HEK293 (cell line): ENCODE measurements at regions not wholly inside any gene's neighbourhood (a gene's known extent, or its start where the extent isn't known, plus 50 kb on each side); places are given as distances from the start of the nearest gene placed in this dataset.

ENCODE experiments used
- CTCF ChIP-seq: fragments of 450-650 bp; formaldehyde crosslinking; IDR thresholded peaks from 2 replicates; pipeline ENCODE4 v1.5.1; 2016; ENCODE audit warnings: missing biosample characterization, missing genetic modification characterization
- PRDM4 ChIP-seq: fragments of 450-650 bp; formaldehyde crosslinking; IDR thresholded peaks from 2 replicates; pipeline ENCODE4 v1.5.1; 2017; ENCODE audit warnings: missing biosample characterization, missing genetic modification characterization
- ZBTB26 ChIP-seq: fragments of 450-650 bp; formaldehyde crosslinking; optimal IDR thresholded peaks from 2 replicates; pipeline ENCODE3; 2016; ENCODE audit warnings: missing biosample characterization, mild to moderate bottlenecking, missing genetic modification characterization
- ZNF202 ChIP-seq: fragments of 450-650 bp; formaldehyde crosslinking; IDR thresholded peaks from 2 replicates; pipeline ENCODE4 v1.5.1; 2016; ENCODE audit warnings: missing biosample characterization, missing genetic modification characterization, borderline replicate concordance
- ZNF302 ChIP-seq: fragments of 450-650 bp; formaldehyde crosslinking; IDR thresholded peaks from 2 replicates; pipeline ENCODE4 v1.5.1; 2016; ENCODE audit warnings: missing biosample characterization, missing genetic modification characterization, low read depth
- ZNF394 ChIP-seq: fragments of 450-650 bp; formaldehyde crosslinking; IDR thresholded peaks from 2 replicates; pipeline ENCODE4 v1.5.1; 2016; ENCODE audit warnings: missing biosample characterization, missing genetic modification characterization, mild to moderate bottlenecking, moderate library complexity, borderline replicate concordance
- ZNF830 ChIP-seq: fragments of 450-650 bp; IDR thresholded peaks from 2 replicates; pipeline ENCODE4 v1.5.0; 2018; ENCODE audit warnings: missing biosample characterization, missing genetic modification characterization, low read depth, mild to moderate bottlenecking, moderate library complexity
- TF ChIP-seq, protein P1 (sequence below): fragments of 450-650 bp; IDR thresholded peaks from 2 replicates; pipeline ENCODE4 v1.5.1; 2018; ENCODE audit warnings: missing biosample characterization, mild to moderate bottlenecking, missing genetic modification characterization

DNA sequence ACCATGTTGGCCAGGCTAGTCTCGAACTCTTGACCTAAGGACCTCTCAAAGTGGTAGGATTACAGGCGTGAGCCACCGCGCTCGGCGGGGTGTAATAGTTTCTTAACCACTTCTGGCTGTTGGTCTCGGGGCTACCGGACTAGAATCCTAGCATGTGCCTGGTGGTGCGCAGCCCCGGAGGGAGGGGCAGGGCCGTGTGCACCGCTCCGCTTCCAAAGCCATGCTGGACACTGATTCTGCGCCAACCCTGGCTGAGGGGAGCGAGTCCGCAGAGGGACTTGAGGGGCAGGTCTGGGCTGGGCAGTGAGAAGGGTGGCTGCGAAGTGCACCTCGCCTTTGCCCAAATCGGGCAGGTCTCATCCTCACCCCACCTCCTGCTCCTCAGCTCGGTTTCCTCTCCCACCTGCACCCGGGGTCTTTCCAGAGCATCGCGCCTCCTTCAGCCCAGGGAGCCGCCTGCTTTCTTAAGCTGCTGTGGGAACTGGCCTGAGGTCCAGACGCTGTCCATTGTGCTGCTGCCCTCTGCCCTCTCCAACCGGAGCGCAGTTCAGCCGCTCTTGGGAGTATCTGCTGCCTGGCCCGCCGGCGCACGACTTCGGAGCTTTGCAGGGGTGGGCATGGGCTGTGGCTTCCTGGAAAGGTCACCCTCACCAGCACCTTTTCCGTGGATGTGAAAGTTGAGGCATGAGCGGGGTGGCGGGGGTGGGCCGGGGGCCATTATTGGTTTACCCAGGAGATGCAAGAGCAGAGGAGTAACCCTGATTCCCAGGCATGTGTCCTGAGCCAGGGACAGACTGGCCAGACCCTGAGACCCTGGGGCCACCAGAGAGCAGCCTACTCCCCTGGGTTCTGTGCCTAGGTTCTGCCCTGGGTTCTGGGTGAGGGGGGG lies 422.6 kb upstream of the NUPR2 start:
- TF ChIP-seq, protein P1, sequence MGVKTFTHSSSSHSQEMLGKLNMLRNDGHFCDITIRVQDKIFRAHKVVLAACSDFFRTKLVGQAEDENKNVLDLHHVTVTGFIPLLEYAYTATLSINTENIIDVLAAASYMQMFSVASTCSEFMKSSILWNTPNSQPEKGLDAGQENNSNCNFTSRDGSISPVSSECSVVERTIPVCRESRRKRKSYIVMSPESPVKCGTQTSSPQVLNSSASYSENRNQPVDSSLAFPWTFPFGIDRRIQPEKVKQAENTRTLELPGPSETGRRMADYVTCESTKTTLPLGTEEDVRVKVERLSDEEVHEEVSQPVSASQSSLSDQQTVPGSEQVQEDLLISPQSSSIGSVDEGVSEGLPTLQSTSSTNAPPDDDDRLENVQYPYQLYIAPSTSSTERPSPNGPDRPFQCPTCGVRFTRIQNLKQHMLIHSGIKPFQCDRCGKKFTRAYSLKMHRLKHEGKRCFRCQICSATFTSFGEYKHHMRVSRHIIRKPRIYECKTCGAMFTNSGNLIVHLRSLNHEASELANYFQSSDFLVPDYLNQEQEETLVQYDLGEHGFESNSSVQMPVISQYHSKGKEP, result no peak
- TF ChIP-seq ZNF394 (tag by site-specific recombination) (no peak), PRDM4 (tag by site-specific recombination) (no peak), ZNF830 (tag by site-specific recombination) (no peak), ZNF202 (tag by site-specific recombination) (no peak), ZNF302 (tag by site-specific recombination) (no peak), CTCF (no peak), ZBTB26 (tag by site-specific recombination) (no peak)
